Tibial nerve (tissue), 4 donors: ENCODE measurements at regions not wholly inside any gene's neighbourhood (a gene's known extent, or its start where the extent isn't known, plus 50 kb on each side); places are given as distances from the start of the nearest gene placed in this dataset.

ENCODE experiments used
- DNase-seq, 2 donors: peaks; one replicate each; pipeline ENCODE4 v3.0.0-alpha.2; 2019; ENCODE audit warnings: low spot score in 2 of 2
- H3K27ac ChIP-seq, 4 donors: fragments of 200-600 bp; sonication (generic) in 3 of 4; one replicate each; pipeline ENCODE4 v1.5.1; 2017 to 2019; ENCODE audit warnings: mild to moderate bottlenecking in 1 of 4
- H3K27me3 ChIP-seq, 2 donors: fragments of 200-600 bp; sonication (generic) in 1 of 2; one replicate each; pipeline versions ENCODE4 v1.5.1 to v1.6.0; 2017 to 2019
- H3K36me3 ChIP-seq, 3 donors: fragments of 200-600 bp; sonication (generic); one replicate each; pipeline ENCODE4 v1.5.1; 2018 to 2019
- H3K4me1 ChIP-seq, 4 donors: fragments of 200-600 bp; sonication (generic) in 3 of 4; one replicate each; pipeline ENCODE4 v1.5.1; 2017 to 2019
- H3K4me3 ChIP-seq, 4 donors: fragments of 200-600 bp; sonication (generic) in 3 of 4; one replicate each; pipeline ENCODE4 v1.5.1; 2017 to 2019; ENCODE audit warnings: mild to moderate bottlenecking in 1 of 4, moderate library complexity in 1 of 4
- H3K9me3 ChIP-seq, 4 donors: fragments of 200-600 bp; sonication (generic) in 3 of 4; one replicate each; pipeline ENCODE4 v1.5.1; 2017 to 2019
- EP300 ChIP-seq, 2 donors: sonication (generic); formaldehyde crosslinking; IDR thresholded peaks; one replicate each; pipeline ENCODE4 v1.6.1; 2017; ENCODE audit warnings: antibody characterized with exemption in 2 of 2, mild to moderate bottlenecking in 1 of 2
- POLR2A ChIP-seq, 2 donors: fragments of 450-650 bp; IDR thresholded peaks; one replicate each; pipeline ENCODE4 v1.6.1; 2017; ENCODE audit warnings: antibody characterized with exemption in 2 of 2, mild to moderate bottlenecking in 2 of 2, moderate library complexity in 2 of 2
- WGBS, 2 donors: methylation state at CpG; one replicate each; pipeline ENCODE4 v1.1.5; 2018; 5-methylcytosine and 5-hydroxymethylcytosine counted together
- TF ChIP-seq, protein P1 (sequence below), 5 experiments: fragments of 200-600 bp in 3 of 5; fragments of 450-650 bp in 2 of 5; sonication (generic) in 3 of 5; IDR thresholded peaks; one replicate each; pipeline ENCODE4 v1.5.1; 2016 to 2019; ENCODE audit warnings: antibody characterized with exemption in 5 of 5, mild to moderate bottlenecking in 3 of 5, moderate library complexity in 2 of 5

DNA sequence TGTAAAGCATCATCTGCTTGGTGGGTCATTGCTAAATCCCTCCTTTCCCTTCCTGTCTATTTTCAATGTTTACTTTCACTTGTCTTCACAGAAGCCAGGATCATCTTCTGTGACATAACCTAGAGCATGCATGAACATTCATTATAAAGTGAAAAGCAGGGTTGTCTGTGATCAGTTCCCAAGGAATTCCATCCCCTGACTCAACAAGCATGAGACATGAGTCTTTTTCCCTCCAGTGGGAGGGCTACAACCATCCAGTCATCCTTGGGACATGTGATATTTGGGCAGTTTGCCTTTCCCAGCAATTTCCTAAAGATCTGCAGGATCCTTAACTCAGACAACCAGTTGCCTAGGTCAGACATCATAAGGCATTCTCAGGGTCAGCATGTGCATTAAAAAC, 166.3 kb upstream of the TMEM196 start:
- no peaks in the 10 kb centered on the region for H3K27me3 ChIP-seq
- no peak overlapping the region for H3K4me3 ChIP-seq
- DNase-seq = no peak
- peaks cover 0 to 25% (median 3%) of the 10 kb centered on the region in 4 donors for H3K9me3 ChIP-seq
- no peaks in the 10 kb centered on the region for H3K4me1 ChIP-seq
- TF ChIP-seq POLR2A (IDR thresholded peaks at IDR 0.05) (no peak), EP300 (IDR thresholded peaks at IDR 0.05) (no peak)
- TF ChIP-seq, protein P1, sequence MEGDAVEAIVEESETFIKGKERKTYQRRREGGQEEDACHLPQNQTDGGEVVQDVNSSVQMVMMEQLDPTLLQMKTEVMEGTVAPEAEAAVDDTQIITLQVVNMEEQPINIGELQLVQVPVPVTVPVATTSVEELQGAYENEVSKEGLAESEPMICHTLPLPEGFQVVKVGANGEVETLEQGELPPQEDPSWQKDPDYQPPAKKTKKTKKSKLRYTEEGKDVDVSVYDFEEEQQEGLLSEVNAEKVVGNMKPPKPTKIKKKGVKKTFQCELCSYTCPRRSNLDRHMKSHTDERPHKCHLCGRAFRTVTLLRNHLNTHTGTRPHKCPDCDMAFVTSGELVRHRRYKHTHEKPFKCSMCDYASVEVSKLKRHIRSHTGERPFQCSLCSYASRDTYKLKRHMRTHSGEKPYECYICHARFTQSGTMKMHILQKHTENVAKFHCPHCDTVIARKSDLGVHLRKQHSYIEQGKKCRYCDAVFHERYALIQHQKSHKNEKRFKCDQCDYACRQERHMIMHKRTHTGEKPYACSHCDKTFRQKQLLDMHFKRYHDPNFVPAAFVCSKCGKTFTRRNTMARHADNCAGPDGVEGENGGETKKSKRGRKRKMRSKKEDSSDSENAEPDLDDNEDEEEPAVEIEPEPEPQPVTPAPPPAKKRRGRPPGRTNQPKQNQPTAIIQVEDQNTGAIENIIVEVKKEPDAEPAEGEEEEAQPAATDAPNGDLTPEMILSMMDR (IDR thresholded peaks at IDR 0.05) = no peak
- H3K36me3 ChIP-seq = no peaks in the 10 kb centered on the region
- no peak overlapping the region for H3K27ac ChIP-seq

DNA sequence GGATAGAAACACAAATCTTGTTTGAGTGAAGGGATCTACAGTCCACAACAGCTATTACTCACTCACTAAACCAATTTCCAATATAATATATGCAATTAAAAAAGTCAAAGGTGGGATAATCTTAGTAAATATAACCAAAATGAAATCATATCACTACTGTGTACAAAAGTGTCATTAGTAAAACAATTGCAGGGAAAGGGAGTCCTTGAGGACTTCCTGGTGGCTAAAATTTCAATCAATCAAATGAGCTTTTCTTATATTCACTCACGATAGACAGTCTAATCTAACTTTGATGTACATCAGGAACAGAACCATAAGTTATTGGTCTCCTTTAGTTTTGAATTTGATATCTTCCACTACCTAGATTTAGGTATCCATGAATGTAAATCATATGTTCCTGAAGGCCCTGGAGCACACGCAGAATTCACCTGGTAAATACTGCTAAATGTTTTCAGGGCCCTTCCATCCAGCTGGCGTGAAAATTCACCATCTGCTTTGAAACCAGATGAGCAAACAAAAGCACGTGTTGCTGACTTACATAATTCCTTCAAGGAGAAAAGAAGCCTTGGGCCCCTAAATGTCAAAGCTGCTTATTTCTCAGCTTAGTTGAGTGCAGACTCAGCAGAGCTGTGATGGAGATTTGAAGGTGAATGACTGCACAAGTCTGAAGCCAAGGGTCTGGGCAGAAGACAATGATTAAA, 159.3 kb upstream of the TMEM196 start:
- 74 to 77% methylated on average over 4 of the region's 4 CpGs for WGBS, 2 donors
- Histone ChIP-seq H3K27ac (no peak overlapping the region), H3K27me3 (no peaks in the 10 kb centered on the region), H3K4me1 (no peaks in the 10 kb centered on the region), H3K4me3 (no peak overlapping the region), H3K36me3 (no peaks in the 10 kb centered on the region), H3K9me3 (peaks cover 0 to 27% (median 3%) of the 10 kb centered on the region in 4 donors)
- DNase-seq = no peak
- TF ChIP-seq EP300 (IDR thresholded peaks at IDR 0.05) = no peak
- TF ChIP-seq, protein P1 (IDR thresholded peaks at IDR 0.05) = no peak
- TF ChIP-seq POLR2A (IDR thresholded peaks at IDR 0.05) = no peak

DNA sequence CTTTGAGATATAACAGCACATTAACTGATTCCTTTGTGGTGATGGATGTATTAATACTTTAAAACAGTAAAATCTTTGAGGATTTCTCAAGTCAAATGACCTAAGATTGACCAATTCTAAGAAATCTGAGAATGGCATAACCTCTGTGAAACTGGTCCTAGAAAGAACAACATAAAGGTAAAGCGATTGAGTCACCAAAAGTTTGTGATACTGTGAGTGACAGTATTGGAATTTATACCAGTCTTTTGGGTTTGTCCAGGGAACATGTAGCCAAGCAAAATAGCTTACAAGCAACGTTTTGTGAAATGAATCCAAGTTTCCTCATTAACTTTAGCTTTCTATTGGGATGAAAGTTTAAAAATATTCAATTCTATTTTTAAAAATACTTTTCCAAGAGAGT, 157.4 kb upstream of the TMEM196 start:
- 67 to 68% methylated on average over 2 of the region's 2 CpGs for WGBS, 2 donors
- peaks cover 0 to 13% (median 2%) of the 10 kb centered on the region in 4 donors for H3K9me3 ChIP-seq
- no peaks in the 10 kb centered on the region for H3K4me1 ChIP-seq
- TF ChIP-seq, protein P1 (IDR thresholded peaks at IDR 0.05) = no peak
- TF ChIP-seq EP300 (IDR thresholded peaks at IDR 0.05) = no peak
- TF ChIP-seq POLR2A (IDR thresholded peaks at IDR 0.05) = no peak
- DNase-seq = no peak
- H3K27me3 ChIP-seq = no peaks in the 10 kb centered on the region
- H3K36me3 ChIP-seq = no peaks in the 10 kb centered on the region
- H3K4me3 ChIP-seq = no peak overlapping the region
- no peak overlapping the region for H3K27ac ChIP-seq

DNA sequence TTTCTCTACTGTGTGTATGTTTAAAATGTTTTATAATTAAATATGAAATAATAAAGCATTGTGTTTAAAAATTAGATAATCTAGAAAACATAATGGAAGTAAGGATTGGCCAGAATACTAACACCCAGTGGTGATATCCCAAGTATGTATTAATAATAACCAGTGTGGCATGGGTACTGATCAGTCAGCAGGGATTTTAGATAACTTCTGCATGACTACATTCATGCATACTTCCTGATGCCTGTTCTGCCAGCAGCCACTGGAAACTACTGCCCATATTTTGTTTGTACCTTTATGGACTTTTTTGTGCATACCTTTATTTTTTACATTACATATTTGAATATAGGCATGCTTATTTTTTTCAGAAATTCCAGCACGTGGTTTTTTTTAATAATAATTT, 156.6 kb upstream of the TMEM196 start:
- H3K36me3 ChIP-seq = no peaks in the 10 kb centered on the region
- WGBS, 2 donors = 33 to 61% methylated on average over 1 of the region's 1 CpG
- H3K4me3 ChIP-seq = no peak overlapping the region
- no peak overlapping the region for H3K27ac ChIP-seq
- no peak for DNase-seq
- peaks cover 0 to 5% (median 0%) of the 10 kb centered on the region in 4 donors for H3K9me3 ChIP-seq
- no peaks in the 10 kb centered on the region for H3K27me3 ChIP-seq
- no peak for TF ChIP-seq POLR2A (IDR thresholded peaks at IDR 0.05)
- TF ChIP-seq, protein P1 (IDR thresholded peaks at IDR 0.05) = no peak
- TF ChIP-seq EP300 (IDR thresholded peaks at IDR 0.05) = no peak
- no peaks in the 10 kb centered on the region for H3K4me1 ChIP-seq

DNA sequence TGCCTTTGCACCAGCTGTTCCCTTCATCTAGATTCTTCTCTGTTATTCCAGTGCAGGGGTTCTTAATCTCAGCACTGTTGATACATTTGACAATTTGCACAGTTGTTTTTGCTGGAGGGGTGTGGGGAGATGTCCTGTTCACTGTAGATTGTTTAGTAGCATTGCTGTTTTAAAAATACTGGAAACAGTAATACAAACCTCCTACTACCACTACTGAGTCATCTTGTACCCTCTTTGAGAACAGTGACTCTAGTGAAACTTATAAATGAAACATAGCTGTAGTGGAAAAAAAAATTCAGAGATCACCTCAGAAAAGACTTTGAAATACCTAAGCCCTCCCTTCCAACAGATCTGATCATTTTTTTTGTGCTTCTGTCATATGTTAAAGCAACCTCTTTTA, 154.8 kb upstream of the TMEM196 start:
- H3K27ac ChIP-seq = no peak overlapping the region
- no peaks in the 10 kb centered on the region for H3K27me3 ChIP-seq
- H3K4me1 ChIP-seq = no peaks in the 10 kb centered on the region
- no peaks in the 10 kb centered on the region for H3K9me3 ChIP-seq
- H3K4me3 ChIP-seq = no peak overlapping the region
- TF ChIP-seq POLR2A (IDR thresholded peaks at IDR 0.05) = no peak
- TF ChIP-seq, protein P1 (IDR thresholded peaks at IDR 0.05) = no peak
- TF ChIP-seq EP300 (IDR thresholded peaks at IDR 0.05) = no peak
- H3K36me3 ChIP-seq = no peaks in the 10 kb centered on the region
- no peak for DNase-seq
